Mesothelial cell of epicardium (in vitro differentiated cells): ENCODE measurements at regions not wholly inside any gene's neighbourhood (a gene's known extent, or its start where the extent isn't known, plus 50 kb on each side); places are given as distances from the start of the nearest gene placed in this dataset.
"Not testable (repeated sequence)": the region's sequence is repeated elsewhere in the genome, so short reads cannot be mapped to it uniquely, and the experiment has no call there.

Experiments used
- DNase-seq, 2 experiments: peaks; one replicate each; pipeline ENCODE4 v3.0.0; 2021; ENCODE audit warnings: low spot score in 2 of 2; ENCODE audit not compliant: unreplicated experiment in 2 of 2
- H3K27ac Mint-ChIP-seq: 2 replicates; pipeline ENCODE4 v1.8.0; 2021; ENCODE audit warnings: mixed read lengths
- H3K27me3 Mint-ChIP-seq: 2 replicates; pipeline ENCODE4 v1.8.0; 2021; ENCODE audit warnings: low read depth, mixed read lengths
- H3K36me3 Mint-ChIP-seq: 2 replicates; pipeline ENCODE4 v1.8.0; 2021; ENCODE audit warnings: mixed read lengths
- H3K4me1 Mint-ChIP-seq: 2 replicates; pipeline ENCODE4 v1.8.0; 2021; ENCODE audit warnings: mixed read lengths
- H3K4me3 Mint-ChIP-seq: 2 replicates; pipeline ENCODE4 v1.8.0; 2021; ENCODE audit warnings: mild to moderate bottlenecking, moderate library complexity, mixed read lengths
- H3K9me3 Mint-ChIP-seq: 2 replicates; pipeline ENCODE4 v1.8.0; 2021; ENCODE audit warnings: mixed read lengths
- CTCF ChIP-seq: fragments of 200-600 bp; sonication (generic); IDR thresholded peaks from one replicate; pipeline ENCODE4 v1.5.0; 2021; ENCODE audit warnings: antibody characterized with exemption; ENCODE audit not compliant: unreplicated experiment

- no peak overlapping the region for H3K4me3 Mint-ChIP-seq
- no peak overlapping the region for H3K27ac Mint-ChIP-seq
- no peaks in the 10 kb centered on the region for H3K4me1 Mint-ChIP-seq
- peaks cover 28% of the 10 kb centered on the region for H3K9me3 Mint-ChIP-seq
- H3K27me3 Mint-ChIP-seq: no peaks in the 10 kb centered on the region
- no peak for TF ChIP-seq CTCF
- no peaks in the 10 kb centered on the region for H3K36me3 Mint-ChIP-seq
- no peak for DNase-seq
Observed at GRCh38 chr18:29726646-29727045, 1315.9 kb downstream of the DSC3 start.

- H3K4me3 Mint-ChIP-seq, H3K27me3 Mint-ChIP-seq, H3K36me3 Mint-ChIP-seq, H3K4me1 Mint-ChIP-seq, H3K27ac Mint-ChIP-seq, DNase-seq: not testable (repeated sequence)
- H3K9me3 Mint-ChIP-seq: peaks cover 27% of the 10 kb centered on the region
Observed at GRCh38 chr18:29723486-29723885, 1319.1 kb downstream of the DSC3 start.

GRCh38 chr18:29715960-29716359 lies 1326.6 kb downstream of the DSC3 start:
- not testable (repeated sequence) for H3K4me1 Mint-ChIP-seq, DNase-seq, H3K27ac Mint-ChIP-seq, H3K36me3 Mint-ChIP-seq, H3K9me3 Mint-ChIP-seq, H3K4me3 Mint-ChIP-seq, H3K27me3 Mint-ChIP-seq

DNA sequence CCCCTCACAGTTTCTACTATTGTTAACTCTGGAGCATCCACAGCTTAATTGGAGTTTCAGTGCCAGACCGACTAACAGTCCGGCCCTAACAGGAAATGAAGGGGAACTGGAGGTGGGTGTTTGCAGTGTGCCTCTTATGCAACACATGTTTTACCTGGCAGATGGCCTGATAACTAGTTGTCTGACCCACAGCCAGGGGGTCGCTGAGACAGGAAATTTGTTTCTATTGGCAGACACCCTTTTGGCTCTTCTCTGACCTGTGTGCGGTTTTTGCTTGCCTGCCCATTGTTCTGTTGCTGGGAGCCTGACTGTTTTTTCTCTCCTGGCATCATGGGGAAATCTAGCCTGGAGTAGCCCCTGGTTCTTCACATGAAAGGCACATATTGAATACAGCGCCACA lies 1329.8 kb downstream of the DSC3 start:
- TF ChIP-seq CTCF: no peak
- Mint-ChIP-seq H3K36me3 (no peaks in the 10 kb centered on the region), H3K27ac (no peak overlapping the region), H3K27me3 (no peaks in the 10 kb centered on the region), H3K4me3 (no peak overlapping the region), H3K9me3 (peaks cover 19% of the 10 kb centered on the region), H3K4me1 (no peaks in the 10 kb centered on the region)
- DNase-seq: no peak

GRCh38 chr18:29711932-29712331 lies 1330.6 kb downstream of the DSC3 start:
- TF ChIP-seq CTCF: no peak
- Mint-ChIP-seq H3K9me3 (peaks cover 27% of the 10 kb centered on the region), H3K4me3 (no peak overlapping the region), H3K36me3 (no peaks in the 10 kb centered on the region), H3K4me1 (no peaks in the 10 kb centered on the region), H3K27me3 (no peaks in the 10 kb centered on the region), H3K27ac (no peak overlapping the region)
- DNase-seq: no peak

DNA sequence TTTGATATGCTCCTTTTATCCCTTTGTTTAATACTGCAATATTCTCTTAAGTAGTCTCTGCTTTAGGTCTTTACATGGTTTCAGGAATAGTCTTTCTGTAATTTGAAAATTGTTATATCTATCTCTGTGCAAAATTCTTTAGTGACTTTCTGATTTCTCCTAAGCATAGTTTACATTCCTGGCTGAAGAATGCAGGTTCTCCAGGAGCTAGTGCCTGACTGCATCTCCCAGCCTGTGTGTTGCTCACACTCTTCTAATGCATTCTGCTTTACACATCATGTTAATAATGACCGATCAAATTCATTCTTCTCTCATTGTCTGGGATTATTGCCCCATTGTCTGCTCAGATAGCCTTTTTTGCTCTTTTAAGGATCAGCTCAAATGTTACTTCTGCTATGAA lies 1349.2 kb downstream of the DSC3 start:
- Mint-ChIP-seq H3K27ac (peak overlapping the region; percentile 54), H3K27me3 (no peaks in the 10 kb centered on the region), H3K4me1 (peaks cover 7% of the 10 kb centered on the region), H3K36me3 (no peaks in the 10 kb centered on the region), H3K4me3 (no peak overlapping the region), H3K9me3 (no peaks in the 10 kb centered on the region)
- DNase-seq: no peak
- no peak for TF ChIP-seq CTCF

- Mint-ChIP-seq H3K4me3 (no peak overlapping the region), H3K27me3 (no peaks in the 10 kb centered on the region), H3K4me1 (no peaks in the 10 kb centered on the region), H3K36me3 (no peaks in the 10 kb centered on the region), H3K27ac (no peak overlapping the region), H3K9me3 (peaks cover 19% of the 10 kb centered on the region)
- no peak for TF ChIP-seq CTCF
- DNase-seq: no peak
Observed at GRCh38 chr18:29681578-29681977, 1361.0 kb downstream of the DSC3 start.
